NCI-H146 treated with DMSO at 0.1 percent for 48 hours (cell line): ENCODE measurements at regions not wholly inside any gene's neighbourhood (a gene's known extent, or its start where the extent isn't known, plus 50 kb on each side); places are given as distances from the start of the nearest gene placed in this dataset.
A peak's percentile ranks its signal among the peaks of the same experiment; 100 is the strongest.

ENCODE experiments used
- DNase-seq: peaks from one replicate; lab custom pipeline; 2025; ENCODE audit not compliant: unreplicated experiment; lab: John Stamatoyannopoulos, UW

GRCh38 chr1:14511796-14512585 is 86.5 kb upstream of the KAZN start:
- DNase-seq = no peak

GRCh38 chr1:14513111-14513510 is 85.4 kb upstream of the KAZN start:
- no peak for DNase-seq

GRCh38 chr1:14514739-14515138 is 83.7 kb upstream of the KAZN start:
- no peak for DNase-seq

- no peak for DNase-seq
Observed at GRCh38 chr1:14516974-14517840, 81.3 kb upstream of the KAZN start.

DNA sequence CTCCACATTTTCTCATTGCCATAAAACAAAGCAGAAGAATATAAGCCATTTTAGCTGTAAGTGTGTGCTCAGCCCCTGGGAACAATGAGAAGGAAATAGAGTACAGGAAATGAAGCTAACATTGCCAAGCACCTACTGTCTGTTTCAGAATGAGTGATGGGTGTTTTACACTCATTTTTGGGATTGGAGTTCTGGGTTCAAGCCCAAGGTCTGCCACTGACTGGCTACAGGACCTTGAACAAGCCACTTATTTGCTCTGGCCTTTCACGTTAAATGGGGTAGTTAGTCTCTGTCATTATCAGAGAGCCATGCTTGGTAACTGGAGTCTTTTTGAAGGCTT is 80.7 kb upstream of the KAZN start:
- no peak for DNase-seq

- no peak for DNase-seq
Observed at GRCh38 chr1:14519976-14520375, 78.5 kb upstream of the KAZN start.

DNA sequence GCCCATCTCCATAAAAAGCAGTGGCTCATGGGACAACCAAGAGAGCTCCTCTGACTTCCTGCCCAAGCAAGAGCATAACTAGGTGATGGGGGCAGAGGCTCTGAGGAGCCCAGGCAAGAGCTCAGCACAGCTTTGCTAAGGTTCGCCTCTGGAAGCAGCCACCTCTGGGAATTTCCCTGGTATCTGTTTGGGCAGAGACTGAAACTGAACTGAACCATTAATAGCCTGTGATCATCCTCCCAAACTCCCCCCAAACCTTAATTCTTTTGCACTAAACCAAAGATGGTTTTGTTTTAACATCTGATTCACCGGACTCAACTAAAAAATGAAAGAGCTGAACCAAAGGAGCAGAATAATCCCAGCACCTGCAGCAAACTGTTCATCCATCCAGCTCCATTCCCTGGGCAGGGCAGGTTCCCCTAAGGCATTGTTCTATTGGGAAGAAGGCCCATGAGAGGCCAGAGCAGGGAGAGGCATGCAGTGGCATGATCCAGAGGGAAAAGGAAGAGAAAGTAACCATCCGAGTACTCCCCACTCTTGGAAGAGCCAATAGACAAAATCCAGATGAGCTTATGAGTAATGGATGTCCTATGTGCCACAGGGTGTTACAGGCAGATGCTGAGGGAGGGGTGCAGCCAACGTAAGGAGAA is 77.8 kb upstream of the KAZN start:
- DNase-seq = no peak

- DNase-seq = no peak
Observed at GRCh38 chr1:14521622-14522021, 76.9 kb upstream of the KAZN start.

DNA sequence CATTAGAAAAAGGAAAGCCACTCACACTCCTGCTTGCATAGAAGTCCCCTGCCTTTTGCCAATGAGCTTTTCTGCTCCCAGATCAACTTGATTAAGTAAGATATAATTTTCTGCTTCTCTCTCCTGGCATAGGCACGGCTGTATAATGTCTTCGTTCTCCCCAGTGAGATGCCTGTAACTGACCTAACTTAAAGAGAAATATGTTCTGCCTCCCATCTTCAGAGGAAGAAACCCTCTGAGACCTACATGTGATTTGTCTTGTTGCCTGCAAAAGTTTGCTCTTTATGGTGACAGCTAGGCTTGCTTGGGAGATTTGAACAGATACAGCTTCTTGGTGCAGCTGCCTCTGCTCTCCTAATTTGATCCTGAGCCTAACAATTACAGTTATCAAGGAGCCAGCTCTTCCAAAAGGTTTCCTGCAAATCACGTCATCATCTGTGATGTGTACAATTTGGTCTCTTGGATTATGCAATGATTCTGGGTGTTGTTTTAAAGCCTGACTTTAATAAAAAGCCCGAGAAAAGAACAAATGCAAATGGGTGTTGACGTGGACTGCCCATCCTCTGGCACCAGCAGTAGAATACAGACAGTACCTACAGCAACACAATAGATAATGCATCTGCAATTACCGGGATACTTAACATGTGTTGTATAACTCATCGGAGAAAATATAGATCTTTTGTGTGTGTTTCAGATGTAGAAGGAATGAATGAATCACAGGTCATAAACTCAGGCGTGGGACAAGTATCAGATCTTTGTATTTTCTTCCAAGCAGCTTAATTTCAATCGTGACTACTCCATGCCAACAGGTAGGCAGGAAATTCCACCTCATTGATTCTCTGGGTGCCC is 76.2 kb upstream of the KAZN start:
- DNase-seq = no peak

DNA sequence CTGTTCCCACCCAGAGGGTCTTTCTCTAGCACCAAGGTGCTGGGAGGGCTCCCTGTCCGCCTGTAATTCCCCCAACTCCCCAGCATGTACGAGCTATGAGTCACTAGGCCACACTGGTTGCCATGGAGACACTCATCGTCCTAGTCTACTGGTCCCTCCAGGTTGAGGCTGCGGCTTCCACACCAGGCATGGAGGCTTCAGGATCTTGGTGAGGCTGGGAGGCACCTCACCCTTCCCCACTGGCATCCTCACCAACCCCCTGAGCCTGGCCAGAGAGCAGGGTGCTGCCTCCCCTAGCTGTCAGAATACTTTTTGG is 75.6 kb upstream of the KAZN start:
- no peak for DNase-seq

DNA sequence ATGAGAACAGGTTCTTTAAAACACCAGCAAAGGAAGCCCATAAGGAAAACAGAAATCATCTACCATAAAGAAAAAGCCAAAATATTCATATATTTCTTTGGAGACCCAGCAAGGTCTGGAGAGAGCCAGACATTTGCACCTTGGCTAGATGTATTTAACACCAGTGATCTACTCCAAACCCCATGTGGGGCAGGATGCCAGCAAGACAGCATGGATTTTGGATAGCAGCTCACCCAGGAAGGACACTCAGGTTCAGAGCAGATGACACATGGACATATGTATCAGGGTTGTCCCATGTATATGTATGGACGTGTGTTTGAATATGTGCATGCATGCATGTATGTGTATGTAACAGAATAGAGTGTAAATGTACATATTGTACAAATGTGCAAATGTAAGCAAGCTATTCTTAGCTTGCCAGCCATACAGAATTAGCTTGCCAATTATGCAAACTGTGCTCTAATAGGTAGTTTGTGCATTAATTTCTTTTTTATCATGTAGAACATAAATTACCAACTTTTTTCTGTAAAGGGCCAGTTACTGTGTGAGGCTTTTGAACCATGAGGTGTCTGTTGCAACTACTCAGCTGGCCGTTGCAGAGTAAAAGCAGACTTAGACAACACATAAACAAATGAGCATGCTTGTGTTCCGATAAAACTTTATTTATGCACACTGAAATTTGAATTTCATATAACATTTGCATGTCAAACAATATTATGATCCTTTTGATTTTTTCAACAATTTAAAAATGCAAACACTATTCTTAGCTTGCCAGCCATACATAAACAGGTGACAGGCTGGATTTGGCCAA is 73.5 kb upstream of the KAZN start:
- no peak for DNase-seq

DNA sequence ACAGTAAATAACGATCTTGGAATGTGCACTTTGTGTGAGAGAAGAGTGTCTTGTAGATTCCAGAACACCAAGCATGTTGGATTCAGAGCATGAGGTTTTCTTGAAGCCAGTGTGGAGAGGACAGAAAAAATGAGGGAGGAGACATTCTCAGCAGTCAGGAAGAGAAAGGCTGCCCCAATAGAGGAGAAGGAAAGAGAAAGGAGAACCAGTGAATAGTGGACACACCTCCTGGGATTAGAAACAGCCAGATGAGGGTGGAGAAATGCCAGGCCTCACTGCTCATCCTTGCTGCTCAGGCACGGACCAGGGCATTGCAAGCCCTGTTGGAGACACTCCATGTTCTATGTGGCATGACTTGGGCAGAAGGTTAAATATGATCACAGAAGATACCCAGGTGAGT is 69.0 kb upstream of the KAZN start:
- DNase-seq = no peak

GRCh38 chr1:14531519-14531918 is 67.0 kb upstream of the KAZN start:
- DNase-seq = no peak

DNA sequence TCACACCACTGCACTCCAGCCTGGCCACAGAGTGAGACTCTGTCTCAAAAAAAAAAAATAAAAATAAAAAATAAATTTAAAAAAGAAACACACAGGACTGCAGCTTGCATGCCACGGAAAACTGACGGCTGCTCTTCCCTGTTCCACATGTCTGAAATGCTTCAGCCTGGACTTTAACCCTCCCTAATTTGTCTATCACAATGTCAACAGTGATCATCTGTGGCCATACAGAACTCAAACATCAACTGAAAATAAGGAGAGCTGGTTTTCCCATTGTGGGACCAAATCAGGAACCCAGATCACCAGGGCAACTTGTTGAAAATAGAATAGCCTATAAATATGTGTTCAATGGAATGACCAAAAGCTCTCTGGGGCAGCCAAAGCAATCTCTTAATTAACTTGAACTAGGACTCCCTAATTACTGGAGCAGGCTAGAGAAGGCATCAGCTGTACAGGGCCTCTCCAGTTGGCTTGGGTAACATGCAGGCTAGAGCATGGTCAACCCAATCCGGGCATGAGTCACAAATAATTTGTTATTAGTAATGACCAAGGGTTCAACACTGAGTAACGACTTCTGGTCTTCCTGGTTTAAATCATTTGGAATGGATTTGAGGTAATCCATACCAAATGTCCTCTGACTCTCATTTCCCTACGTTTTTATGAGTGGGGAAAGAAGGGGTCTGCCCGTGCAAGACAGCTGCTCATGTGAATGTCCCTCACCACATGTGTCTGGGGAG is 62.7 kb upstream of the KAZN start:
- peak; percentile 7 for DNase-seq

DNA sequence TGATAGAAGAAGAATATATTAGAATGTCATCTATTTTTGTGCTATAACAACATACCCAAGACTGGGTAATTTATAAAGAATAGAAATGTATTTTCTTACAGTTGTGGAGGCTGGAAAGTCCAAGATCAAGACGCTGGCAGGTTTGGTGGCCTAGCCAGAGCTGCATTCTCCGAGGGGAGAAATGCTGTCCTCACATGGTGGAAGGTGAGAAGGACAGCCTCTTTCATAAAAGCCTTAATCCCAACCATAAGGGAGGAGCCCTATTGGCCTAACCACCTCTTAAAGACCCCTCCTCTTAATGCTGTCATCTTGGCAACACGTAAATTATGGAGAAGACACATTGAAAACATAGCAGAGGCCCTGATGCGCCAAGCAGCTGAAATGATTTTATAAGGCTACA is 60.1 kb upstream of the KAZN start:
- DNase-seq = no peak

DNA sequence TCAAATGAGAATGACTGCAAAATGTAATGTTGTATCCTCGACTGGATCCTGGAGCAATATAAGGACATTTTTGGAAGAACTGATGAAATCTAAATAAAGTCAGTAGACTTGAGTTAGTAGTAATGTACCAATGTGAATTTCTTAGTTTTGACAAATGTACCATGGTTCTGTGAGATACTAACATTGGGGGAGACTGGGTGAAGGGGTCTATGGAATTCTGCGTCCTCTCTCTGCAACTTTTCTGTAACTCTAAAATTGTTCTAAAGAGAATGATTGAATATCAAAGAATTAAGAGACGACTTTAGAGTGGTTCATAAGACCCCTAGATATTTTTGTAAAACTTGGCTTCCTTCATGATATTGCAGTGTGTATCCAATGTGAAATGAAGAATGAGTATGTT is 59.2 kb upstream of the KAZN start:
- no peak for DNase-seq

DNA sequence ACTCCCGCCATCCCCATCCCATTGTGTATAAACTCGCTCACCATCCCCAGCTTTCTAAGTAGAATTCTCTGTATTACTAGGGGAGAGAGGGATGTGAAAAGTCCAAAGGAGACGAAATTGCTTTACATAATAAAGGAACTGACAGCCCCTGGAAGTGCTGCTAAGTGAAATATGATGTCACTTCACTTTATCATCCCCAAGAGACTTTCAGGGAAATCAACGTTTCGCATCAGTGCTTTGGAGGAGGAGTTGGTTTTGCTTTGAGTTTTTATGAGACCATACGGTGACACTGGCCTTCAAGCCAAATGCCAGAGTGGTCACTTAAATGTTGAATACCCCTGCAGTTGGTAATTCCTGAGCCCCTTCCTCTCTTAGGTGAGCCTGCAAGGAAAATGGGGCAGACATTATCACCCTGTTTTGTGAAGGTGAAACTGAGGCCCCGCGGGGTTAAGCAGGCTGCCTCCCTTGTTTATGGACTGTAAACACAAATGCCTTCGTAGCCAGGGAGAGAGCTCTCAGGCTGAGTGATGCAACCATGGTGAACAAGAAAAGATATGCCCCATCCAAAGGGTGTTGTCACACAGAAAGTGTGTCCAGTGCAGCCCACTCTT is 58.4 kb upstream of the KAZN start:
- DNase-seq = no peak

GRCh38 chr1:14541348-14541747 is 57.1 kb upstream of the KAZN start:
- no peak for DNase-seq

- no peak for DNase-seq
Observed at GRCh38 chr1:14543191-14543840, 55.2 kb upstream of the KAZN start.
